CD4-positive, alpha-beta T cell treated with Interleukin-2 at 100 ng/mL for 4 hours (primary cell): ENCODE measurements at regions not wholly inside any gene's neighbourhood (a gene's known extent, or its start where the extent isn't known, plus 50 kb on each side); places are given as distances from the start of the nearest gene placed in this dataset.
"Not testable (repeated sequence)": the region's sequence is repeated elsewhere in the genome, so short reads cannot be mapped to it uniquely, and the experiment has no call there.

Source experiments
- DNase-seq: peaks from one replicate; pipeline ENCODE4 v3.0.0-alpha.2; 2020; ENCODE audit warnings: low spot score

- no peak for DNase-seq
Observed at GRCh38 chrX:104513162-104513561, 52.8 kb upstream of the IL1RAPL2 start.

DNA sequence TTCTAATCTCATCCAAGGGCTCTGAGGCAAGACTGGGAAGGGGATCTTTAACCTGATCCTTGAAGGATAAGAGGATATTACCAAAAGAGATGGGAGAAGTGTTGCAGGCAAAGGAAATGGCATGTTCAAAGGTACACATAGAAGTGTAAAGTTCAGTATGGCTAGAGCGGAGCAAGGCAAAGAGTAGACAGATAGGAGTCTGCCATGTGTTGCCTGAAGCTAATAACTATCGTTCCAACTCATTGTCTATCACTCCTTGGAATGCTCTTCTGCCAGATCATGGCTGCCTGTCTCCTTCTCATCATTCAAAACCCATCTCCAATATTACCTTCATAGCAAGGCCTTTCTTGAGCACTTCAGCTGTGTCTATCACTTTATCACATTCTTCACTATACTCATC, 55.2 kb upstream of the IL1RAPL2 start:
- DNase-seq = no peak

GRCh38 chrX:104502460-104502859, 63.5 kb upstream of the IL1RAPL2 start:
- no peak for DNase-seq

- no peak for DNase-seq
Observed at GRCh38 chrX:104488811-104489210, 77.2 kb upstream of the IL1RAPL2 start.

- DNase-seq = no peak
Observed at GRCh38 chrX:104486691-104487090, 79.3 kb upstream of the IL1RAPL2 start.

DNA sequence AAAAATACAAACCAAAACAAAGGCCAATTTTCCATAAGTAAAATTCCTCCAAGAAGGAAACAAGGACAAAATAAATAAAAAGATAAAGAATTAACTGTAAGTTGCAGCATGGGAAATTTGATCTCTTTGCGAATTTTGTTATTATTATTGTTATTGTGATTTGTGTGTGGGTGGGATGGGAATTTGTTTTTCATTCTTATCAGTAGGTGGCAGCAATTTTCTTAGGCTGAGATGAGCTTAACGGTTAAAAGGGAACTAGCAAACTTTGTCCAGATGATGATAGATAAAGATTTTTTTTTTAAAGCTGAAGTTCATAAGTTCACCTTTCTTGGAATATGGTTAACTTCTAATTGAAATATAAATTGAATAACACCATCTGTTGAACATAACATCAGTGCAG, 83.2 kb upstream of the IL1RAPL2 start:
- no peak for DNase-seq

GRCh38 chrX:104469771-104470170, 96.2 kb upstream of the IL1RAPL2 start:
- no peak for DNase-seq

- no peak for DNase-seq
Observed at GRCh38 chrX:104459796-104460195, 106.2 kb upstream of the IL1RAPL2 start.

DNA sequence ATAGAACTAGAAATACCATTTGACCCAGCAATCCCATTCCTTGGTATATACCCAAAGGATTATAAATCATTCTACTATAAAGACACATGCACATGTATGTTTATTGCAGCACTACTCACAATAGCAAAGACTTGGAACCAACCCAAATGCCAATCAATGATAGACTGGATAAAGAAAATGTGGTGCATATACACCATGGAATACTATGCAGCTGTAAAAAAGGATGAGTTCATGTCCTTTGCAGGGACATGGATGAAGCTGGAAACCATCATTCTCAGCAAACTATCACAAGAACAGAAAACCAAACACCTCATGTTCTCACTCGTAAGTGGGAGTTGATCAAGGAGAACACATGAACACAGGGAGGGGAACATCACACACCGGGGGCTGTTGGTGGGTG, 108.9 kb upstream of the IL1RAPL2 start:
- DNase-seq = not testable (repeated sequence)

DNA sequence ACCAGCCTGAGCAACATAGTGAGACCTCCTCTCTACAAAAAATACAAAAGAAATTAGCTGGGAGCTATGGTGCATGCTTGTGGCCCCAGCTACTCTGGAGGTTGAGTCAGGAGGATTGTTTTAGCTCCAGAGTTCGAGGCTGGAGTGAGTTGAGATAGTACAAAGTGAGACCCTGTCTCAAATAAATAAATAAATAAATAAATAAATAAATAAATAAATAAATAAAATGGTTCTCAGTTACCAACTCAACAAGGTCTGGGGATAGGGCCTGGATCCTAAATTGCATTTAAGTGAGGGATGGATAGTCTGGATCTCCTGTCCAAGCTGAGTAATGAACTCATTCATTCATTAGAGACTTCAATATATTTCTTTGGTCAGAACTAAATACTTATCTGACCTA, 115.7 kb upstream of the IL1RAPL2 start:
- DNase-seq = no peak

DNA sequence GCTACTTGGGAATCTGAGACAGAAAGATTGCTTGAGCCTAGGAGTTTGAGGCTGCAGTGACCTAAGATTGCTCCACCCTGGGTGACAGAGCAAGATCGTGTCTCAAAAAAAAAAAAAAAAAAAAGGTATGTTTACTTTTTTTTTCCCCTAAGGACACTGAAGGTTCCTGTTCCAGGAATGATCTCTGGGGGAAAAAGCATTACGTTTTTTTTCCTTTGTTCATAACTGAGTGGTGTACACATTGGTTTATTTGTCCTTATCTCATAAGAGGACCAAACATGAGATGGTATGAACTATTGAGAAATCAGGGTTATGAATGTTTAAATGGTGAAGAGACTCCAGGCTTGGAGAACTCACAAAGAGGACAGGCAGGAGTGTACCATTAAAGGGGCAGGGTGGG, 120.4 kb upstream of the IL1RAPL2 start:
- DNase-seq = no peak

GRCh38 chrX:104435249-104435648, 130.8 kb upstream of the IL1RAPL2 start:
- no peak for DNase-seq

DNA sequence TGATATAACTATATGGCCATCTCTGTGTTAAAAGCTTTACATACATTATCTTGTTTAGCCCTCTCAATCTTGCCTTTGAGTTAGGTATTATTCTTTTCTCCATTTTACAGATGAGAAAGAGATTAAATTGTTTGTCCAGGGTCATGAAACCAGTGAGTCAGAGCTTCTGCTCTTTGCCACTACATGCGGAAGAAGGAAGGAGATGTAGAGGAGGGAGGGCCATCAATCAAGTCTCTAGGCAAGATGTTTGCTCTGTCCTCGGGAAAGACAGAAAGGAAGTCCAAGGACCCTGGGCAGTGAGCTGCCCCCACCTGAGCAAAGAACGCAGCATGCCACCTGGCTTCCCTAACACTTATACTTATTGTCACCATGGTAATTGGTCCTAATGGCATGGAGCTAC, 133.7 kb upstream of the IL1RAPL2 start:
- no peak for DNase-seq

GRCh38 chrX:104430742-104431119, 135.3 kb upstream of the IL1RAPL2 start:
- no peak for DNase-seq

- DNase-seq = no peak
Observed at GRCh38 chrX:104430072-104430741, 135.8 kb upstream of the IL1RAPL2 start.

DNA sequence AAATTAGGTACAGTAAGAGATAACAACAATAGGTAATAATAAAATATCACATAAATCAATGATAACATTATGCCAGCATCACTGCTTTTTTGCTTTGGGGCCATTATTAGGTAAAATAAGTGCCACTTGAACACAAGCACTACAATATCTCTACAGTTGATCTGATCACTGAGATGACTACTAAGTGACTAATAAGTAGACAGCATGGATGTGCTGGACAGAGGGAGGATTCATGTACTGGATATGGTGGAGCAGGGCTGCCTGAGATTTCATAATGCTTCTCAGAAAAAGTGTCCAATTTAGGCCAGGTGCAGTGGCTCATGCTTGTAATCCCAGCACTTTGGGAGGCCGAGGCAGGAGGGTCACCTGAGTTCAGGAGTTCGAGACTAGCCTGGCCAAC, 137.8 kb upstream of the IL1RAPL2 start:
- DNase-seq = no peak

DNA sequence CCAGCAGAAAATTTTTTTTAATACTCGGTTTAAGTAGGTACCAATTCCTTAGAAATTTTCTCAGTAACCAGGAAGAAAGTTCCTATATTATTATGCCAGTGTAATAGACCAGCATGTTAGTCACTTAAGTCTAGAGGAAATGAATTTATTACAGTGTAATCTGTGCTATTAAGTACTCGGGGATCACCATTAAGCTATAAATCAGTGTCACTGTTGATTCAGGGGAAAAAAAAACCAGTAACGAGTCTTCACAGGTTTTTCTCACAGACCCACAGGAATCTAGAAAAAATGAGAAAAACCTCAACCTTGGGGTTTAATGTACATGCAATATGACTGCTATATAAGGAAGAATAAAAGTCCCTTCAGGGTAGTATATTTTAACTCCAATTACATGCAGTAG, 138.3 kb upstream of the IL1RAPL2 start:
- no peak for DNase-seq

- no peak for DNase-seq
Observed at GRCh38 chrX:104427073-104427472, 138.9 kb upstream of the IL1RAPL2 start.

DNA sequence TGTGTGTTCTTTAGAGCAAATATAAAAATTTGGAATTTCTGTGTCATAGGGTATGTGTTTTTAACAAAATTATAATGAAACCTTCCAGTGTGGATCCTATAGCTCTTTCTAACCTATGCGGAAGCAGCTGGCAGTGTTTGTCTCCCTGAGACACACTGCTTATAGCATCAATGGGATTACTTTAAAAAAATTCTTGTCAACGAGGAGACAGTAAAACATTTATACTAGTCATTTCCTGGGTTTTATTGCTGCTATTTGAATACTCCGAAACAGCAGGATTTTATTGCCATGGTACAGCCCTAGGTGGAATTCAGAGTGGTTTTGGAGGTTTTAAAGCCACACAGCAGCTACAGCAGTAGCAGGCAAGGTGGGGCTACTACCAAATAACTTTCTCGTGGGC, 145.1 kb upstream of the IL1RAPL2 start:
- DNase-seq = no peak

DNA sequence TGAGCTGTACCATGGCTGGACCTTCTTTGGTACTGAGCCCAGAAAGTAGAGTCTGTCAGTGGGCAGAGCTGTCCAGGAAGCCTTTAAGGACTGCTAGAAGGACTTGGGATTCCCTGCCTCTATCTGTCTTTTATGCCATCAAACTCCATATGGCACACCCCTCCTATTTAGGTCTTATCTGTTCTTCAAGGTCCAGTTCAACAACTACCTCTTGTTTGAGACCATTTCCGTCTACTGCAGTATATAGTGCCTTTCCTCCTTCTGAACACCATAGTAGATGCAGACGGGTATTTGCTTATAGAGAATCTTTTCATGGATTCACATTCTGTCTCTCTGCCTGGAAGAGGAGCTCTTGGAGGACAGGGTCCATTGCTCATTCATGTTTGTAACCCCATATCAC, 146.1 kb upstream of the IL1RAPL2 start:
- DNase-seq = no peak

- no peak for DNase-seq
Observed at GRCh38 chrX:104419211-104419610, 146.8 kb upstream of the IL1RAPL2 start.

DNA sequence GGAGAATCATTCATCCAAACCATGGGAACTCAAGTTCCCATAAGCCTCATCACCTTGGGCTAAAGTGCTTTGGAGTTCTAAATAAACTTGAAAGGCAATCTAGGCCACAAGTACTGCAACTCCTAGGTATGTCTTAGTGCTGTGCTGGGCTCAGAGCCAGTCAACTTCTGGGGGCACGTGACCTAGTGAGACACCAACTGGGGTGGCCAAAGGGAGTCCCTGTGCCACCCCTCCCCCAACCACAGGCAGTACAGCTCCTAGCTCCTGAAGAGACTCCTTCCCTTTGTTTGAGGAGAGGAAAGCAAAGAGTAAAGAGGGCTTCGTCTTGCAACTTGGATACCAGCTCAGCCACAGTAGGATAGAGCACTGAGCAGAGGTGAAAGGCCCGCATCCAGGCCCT, 154.2 kb upstream of the IL1RAPL2 start:
- DNase-seq = no peak

DNA sequence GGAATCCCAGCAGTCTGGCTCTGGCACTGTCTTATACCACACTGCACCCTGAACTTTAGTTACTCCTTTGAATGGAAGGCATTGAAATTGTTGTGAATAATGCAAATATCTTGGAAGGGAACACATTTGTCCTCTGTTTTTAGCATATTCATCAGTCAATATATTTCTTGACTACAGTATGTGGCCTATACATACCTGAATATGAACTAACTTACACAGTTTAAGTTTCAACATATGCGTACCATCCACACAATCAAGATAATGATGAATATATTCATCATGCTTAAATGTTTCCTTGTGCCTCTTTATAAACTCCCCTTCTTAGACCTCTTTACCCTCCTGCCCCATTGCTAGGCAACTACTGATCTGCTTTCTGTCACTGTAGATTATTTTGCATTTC, 145.7 kb upstream of the ESX1 start:
- no peak for DNase-seq

DNA sequence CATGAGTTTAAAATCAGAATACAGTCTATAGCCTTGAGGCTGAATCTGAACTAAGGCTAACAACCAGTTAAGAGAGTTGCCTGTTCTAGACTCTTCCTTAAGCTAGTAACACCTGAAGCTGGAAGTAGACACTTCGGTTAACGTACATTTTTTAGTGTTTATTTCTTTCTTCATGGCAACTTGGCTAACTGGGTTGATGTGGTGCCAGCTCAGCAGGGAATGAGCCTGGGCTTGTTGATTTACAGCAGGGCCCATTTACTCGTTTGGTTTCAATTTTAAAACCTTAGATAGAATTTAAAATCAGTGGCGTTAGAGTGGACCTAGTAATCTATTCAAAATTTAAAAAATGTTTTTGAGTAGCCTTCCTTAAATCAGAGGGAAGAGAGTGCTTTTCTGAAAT, 137.6 kb upstream of the ESX1 start:
- DNase-seq = no peak

DNA sequence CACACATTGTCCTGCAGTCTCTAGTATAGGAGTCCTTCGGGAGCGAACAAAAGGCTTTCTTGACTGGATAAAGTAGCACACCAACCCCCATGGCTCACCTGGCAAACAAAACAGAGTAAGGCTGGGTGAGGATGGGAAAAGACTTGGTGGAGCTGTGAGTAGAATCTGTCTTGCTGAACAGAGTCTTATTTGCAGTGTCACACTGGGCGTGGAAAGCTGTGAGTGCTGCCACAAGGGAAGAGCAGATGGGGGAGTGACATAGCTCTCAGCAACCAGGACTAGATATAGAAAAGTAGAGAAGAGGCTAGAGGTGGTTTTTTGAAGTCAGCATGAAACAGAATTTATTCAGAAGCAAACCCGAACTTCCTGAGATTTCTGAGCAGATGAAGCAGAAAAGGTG, 137.2 kb upstream of the ESX1 start:
- DNase-seq = no peak
